Erythroblast (primary cell): ENCODE measurements at regions not wholly inside any gene's neighbourhood (a gene's known extent, or its start where the extent isn't known, plus 50 kb on each side); places are given as distances from the start of the nearest gene placed in this dataset.

ENCODE experiments used
- GATA1 ChIP-seq: IDR thresholded peaks from 2 replicates; pipeline ENCODE4 v1.6.1; 2011; ENCODE audit warnings: low read depth, mild to moderate bottlenecking, control low read depth, low read length, moderate library complexity
- POLR2A ChIP-seq: IDR thresholded peaks from 2 replicates; pipeline ENCODE4 v1.6.1; 2011; ENCODE audit warnings: mild to moderate bottlenecking, low read length

DNA sequence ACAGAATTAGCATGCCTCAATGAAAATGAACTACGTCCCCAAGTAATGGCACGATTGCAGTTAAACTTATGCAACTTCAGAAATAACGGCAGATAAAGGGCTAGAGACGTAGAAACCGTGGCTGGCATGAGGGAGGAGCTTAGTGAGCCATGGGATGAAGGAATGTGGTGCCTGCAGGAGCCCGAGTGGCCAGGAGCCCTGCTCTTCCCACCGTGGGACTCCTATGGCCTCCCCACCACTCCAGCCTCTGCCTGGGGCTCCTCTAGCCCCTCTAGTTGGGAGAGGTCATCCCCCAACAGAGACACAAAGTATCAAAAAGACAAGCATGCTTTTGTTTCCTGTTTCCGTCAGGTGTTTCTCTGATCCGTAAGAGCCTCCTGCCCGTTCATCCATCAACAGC, 75.1 kb upstream of the BHLHE23 start:
- TF ChIP-seq POLR2A (no peak), GATA1 (no peak)
